Liver (tissue), 8 donors: ENCODE measurements at regions not wholly inside any gene's neighbourhood (a gene's known extent, or its start where the extent isn't known, plus 50 kb on each side); places are given as distances from the start of the nearest gene placed in this dataset.
A peak's percentile ranks its signal among the peaks of the same experiment; 100 is the strongest.

ENCODE experiments used
- DNase-seq: peaks from one replicate; pipeline ENCODE4 v3.0.0-alpha.2; 2017; ENCODE audit warnings: low spot score
- H3K27ac ChIP-seq, 2 donors: one replicate each; pipeline ENCODE4 v1.7.0; 2013; ENCODE audit warnings: inconsistent platforms in 2 of 2, low read length in 2 of 2, control low read depth in 1 of 2, low read depth in 1 of 2, mild to moderate bottlenecking in 1 of 2
- H3K27me3 ChIP-seq, 4 donors: one replicate each; pipeline versions ENCODE4 v1.6.1 to v1.7.0; 2013; ENCODE audit warnings: low read length in 3 of 4, inconsistent platforms in 1 of 4, mild to moderate bottlenecking in 1 of 4, moderate library complexity in 1 of 4; ENCODE audit not compliant: control insufficient read depth in 4 of 4, insufficient read depth in 4 of 4
- H3K36me3 ChIP-seq, 4 donors: one replicate each; pipeline versions ENCODE4 v1.6.1 to v1.7.0; 2013; ENCODE audit warnings: low read length in 3 of 4, mild to moderate bottlenecking in 3 of 4, low read depth in 1 of 4, moderate library complexity in 1 of 4; ENCODE audit not compliant: control insufficient read depth in 4 of 4, insufficient read depth in 3 of 4
- H3K4me1 ChIP-seq, 4 donors: one replicate each; pipeline versions ENCODE4 v1.6.1 to v1.7.0; 2013; ENCODE audit warnings: low read length in 3 of 4, mild to moderate bottlenecking in 3 of 4, moderate library complexity in 1 of 4; ENCODE audit not compliant: control insufficient read depth in 4 of 4, insufficient read depth in 4 of 4
- H3K4me3 ChIP-seq, 3 donors: one replicate each; pipeline versions ENCODE4 v1.6.1 to v1.7.0; 2013; ENCODE audit warnings: low read length in 3 of 3, control low read depth in 1 of 3, low read depth in 1 of 3, mild to moderate bottlenecking in 1 of 3
- H3K9ac ChIP-seq, 2 donors: one replicate each; pipeline ENCODE4 v1.7.0; 2013; ENCODE audit warnings: low read length in 2 of 2, mild to moderate bottlenecking in 2 of 2, moderate library complexity in 2 of 2, control low read depth in 1 of 2, low read depth in 1 of 2
- H3K9me3 ChIP-seq, 4 donors: one replicate each; pipeline versions ENCODE4 v1.6.1 to v1.7.0; 2013; ENCODE audit warnings: low read length in 3 of 4; ENCODE audit not compliant: control insufficient read depth in 4 of 4
- EGR1 ChIP-seq, 2 donors: IDR thresholded peaks; 2 replicates each; pipeline ENCODE4 v1.6.1; 2016 to 2018; ENCODE audit warnings: antibody characterized with exemption in 2 of 2, low read depth in 2 of 2
- FOXA1 ChIP-seq: IDR thresholded peaks from 2 replicates; pipeline ENCODE4 v1.6.1; 2016; ENCODE audit warnings: antibody characterized with exemption
- FOXA2 ChIP-seq: IDR thresholded peaks from 2 replicates; pipeline ENCODE4 v1.6.1; 2016; ENCODE audit warnings: antibody characterized with exemption
- GABPA ChIP-seq, 2 donors: IDR thresholded peaks in 1 of 2; conservative IDR thresholded peaks in 1 of 2; 2 replicates each; pipeline ENCODE4 v1.6.1; 2016; ENCODE audit warnings: antibody characterized with exemption in 2 of 2, mild to moderate bottlenecking in 1 of 2, moderate library complexity in 1 of 2
- HNF4A ChIP-seq, 2 donors: conservative IDR thresholded peaks; 2 replicates each; pipeline ENCODE4 v1.6.1; 2016; ENCODE audit warnings: antibody characterized with exemption in 2 of 2, mild to moderate bottlenecking in 2 of 2
- HNF4G ChIP-seq: IDR thresholded peaks from 2 replicates; pipeline ENCODE4 v1.6.1; 2016; ENCODE audit warnings: antibody characterized with exemption
- JUND ChIP-seq, 2 donors: IDR thresholded peaks; 2 replicates each; pipeline ENCODE4 v1.6.1; 2016; ENCODE audit warnings: antibody characterized with exemption in 2 of 2
- NR2F2 ChIP-seq: IDR thresholded peaks from 2 replicates; pipeline ENCODE4 v1.6.1; 2016; ENCODE audit warnings: antibody characterized with exemption
- RAD21 ChIP-seq, 2 donors: IDR thresholded peaks; 2 replicates each; pipeline ENCODE4 v1.6.1; 2016; ENCODE audit warnings: antibody characterized with exemption in 2 of 2, mild to moderate bottlenecking in 2 of 2
- RXRA ChIP-seq, 2 donors: IDR thresholded peaks; 2 replicates each; pipeline ENCODE4 v1.6.1; 2017 to 2018; ENCODE audit warnings: antibody characterized with exemption in 2 of 2, mild to moderate bottlenecking in 1 of 2
- SP1 ChIP-seq: IDR thresholded peaks from 2 replicates; pipeline ENCODE4 v1.6.1; 2018; ENCODE audit warnings: antibody characterized with exemption, mild to moderate bottlenecking
- TAF1 ChIP-seq: conservative IDR thresholded peaks from 2 replicates; pipeline ENCODE4 v1.6.1; 2016; ENCODE audit warnings: antibody characterized with exemption, mild to moderate bottlenecking
- YY1 ChIP-seq: IDR thresholded peaks from 2 replicates; pipeline ENCODE4 v1.6.1; 2016; ENCODE audit warnings: antibody characterized with exemption, mild to moderate bottlenecking
- WGBS: extraction: QIAGEN DNeasy Blood & Tissue Kit; methylation state at CpG from one replicate; pipeline ENCODE4 v1.1.7; 2013; 5-methylcytosine and 5-hydroxymethylcytosine counted together
- TF ChIP-seq, protein P1 (sequence below): IDR thresholded peaks from 2 replicates; pipeline ENCODE4 v1.6.1; 2016; ENCODE audit warnings: antibody characterized with exemption
- TF ChIP-seq, protein P2 (sequence below): IDR thresholded peaks from 2 replicates; pipeline ENCODE4 v1.6.1; 2016; ENCODE audit warnings: antibody characterized with exemption
- TF ChIP-seq, protein P3 (sequence below): IDR thresholded peaks from 2 replicates; pipeline ENCODE4 v1.6.1; 2016; ENCODE audit warnings: antibody characterized with exemption
- TF ChIP-seq, protein P4 (sequence below): IDR thresholded peaks from 2 replicates; pipeline ENCODE4 v1.6.1; 2016; ENCODE audit warnings: antibody characterized with exemption, mild to moderate bottlenecking
- TF ChIP-seq, protein P5 (sequence below): fragments of 150-350 bp; IDR thresholded peaks from 2 replicates; pipeline ENCODE4 v1.5.1; 2017; ENCODE audit warnings: improper control_type of control experiment, low read depth, low read length; ENCODE audit not compliant: missing input control
- donor health status: healthy.
- donor health status: healthy.
- donor health status: healthy.
- donor health status: healthy.
- donor health status: healthy.

DNA sequence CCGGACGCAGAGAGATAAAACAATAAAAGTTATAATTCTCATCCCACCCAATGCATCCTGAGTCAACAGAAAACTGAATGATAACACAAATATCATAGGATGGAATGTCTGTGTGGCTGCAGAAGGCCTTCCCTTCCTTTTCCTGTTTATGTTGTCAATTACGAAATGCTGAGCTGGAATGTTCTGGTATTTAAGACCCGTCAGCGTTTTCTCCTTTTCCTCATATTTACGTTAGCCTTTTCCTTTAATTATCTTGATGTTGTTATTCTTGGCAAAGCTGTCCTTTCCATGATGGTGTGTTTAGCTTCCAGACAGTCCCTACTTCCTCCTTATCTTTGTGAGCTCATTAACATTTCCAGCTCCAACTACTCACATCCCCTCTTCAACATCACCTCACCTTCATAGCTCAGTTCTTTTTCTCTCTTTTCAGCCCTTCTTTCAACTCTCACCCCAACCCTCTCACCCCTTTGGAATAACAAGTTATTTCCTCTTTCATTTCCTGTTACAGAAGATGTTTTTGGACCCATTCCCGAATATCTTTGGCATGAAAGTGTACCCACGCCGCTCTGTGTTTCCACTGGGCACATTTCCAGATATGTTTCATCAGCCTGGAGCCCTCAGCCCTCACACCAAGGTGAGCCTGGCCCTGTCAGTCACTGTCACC is 221.6 kb downstream of the NR2F1-AS1 start:
- no peak for DNase-seq
- H3K27ac ChIP-seq: peak overlapping the region; percentile 15 to 66
- H3K4me3 ChIP-seq: no peak overlapping the region
- H3K4me1 ChIP-seq: no peaks in the 10 kb centered on the region
- no peaks in the 10 kb centered on the region for H3K36me3 ChIP-seq
- H3K27me3 ChIP-seq: peaks cover 0 to 4% (median 1%) of the 10 kb centered on the region in 4 donors
- no peak for TF ChIP-seq JUND (IDR thresholded peaks at IDR 0.05)
- TF ChIP-seq RXRA (IDR thresholded peaks at IDR 0.05): peak; percentile 23 to 38
- TF ChIP-seq HNF4A (conservative IDR thresholded peaks at IDR 0.05): no peak
- peak; percentile 58 for TF ChIP-seq SP1
- TF ChIP-seq, protein P1, sequence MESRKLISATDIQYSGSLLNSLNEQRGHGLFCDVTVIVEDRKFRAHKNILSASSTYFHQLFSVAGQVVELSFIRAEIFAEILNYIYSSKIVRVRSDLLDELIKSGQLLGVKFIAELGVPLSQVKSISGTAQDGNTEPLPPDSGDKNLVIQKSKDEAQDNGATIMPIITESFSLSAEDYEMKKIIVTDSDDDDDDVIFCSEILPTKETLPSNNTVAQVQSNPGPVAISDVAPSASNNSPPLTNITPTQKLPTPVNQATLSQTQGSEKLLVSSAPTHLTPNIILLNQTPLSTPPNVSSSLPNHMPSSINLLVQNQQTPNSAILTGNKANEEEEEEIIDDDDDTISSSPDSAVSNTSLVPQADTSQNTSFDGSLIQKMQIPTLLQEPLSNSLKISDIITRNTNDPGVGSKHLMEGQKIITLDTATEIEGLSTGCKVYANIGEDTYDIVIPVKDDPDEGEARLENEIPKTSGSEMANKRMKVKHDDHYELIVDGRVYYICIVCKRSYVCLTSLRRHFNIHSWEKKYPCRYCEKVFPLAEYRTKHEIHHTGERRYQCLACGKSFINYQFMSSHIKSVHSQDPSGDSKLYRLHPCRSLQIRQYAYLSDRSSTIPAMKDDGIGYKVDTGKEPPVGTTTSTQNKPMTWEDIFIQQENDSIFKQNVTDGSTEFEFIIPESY: no peak
- TF ChIP-seq HNF4G: no peak
- TF ChIP-seq, protein P2, sequence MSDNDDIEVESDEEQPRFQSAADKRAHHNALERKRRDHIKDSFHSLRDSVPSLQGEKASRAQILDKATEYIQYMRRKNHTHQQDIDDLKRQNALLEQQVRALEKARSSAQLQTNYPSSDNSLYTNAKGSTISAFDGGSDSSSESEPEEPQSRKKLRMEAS: peak; percentile 18
- no peak for TF ChIP-seq EGR1 (IDR thresholded peaks at IDR 0.05; ENCODE audit: low read depth in 2 of 2)
- no peak for TF ChIP-seq TAF1
- TF ChIP-seq, protein P3, sequence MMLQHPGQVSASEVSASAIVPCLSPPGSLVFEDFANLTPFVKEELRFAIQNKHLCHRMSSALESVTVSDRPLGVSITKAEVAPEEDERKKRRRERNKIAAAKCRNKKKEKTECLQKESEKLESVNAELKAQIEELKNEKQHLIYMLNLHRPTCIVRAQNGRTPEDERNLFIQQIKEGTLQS: no peak
- TF ChIP-seq, protein P4, sequence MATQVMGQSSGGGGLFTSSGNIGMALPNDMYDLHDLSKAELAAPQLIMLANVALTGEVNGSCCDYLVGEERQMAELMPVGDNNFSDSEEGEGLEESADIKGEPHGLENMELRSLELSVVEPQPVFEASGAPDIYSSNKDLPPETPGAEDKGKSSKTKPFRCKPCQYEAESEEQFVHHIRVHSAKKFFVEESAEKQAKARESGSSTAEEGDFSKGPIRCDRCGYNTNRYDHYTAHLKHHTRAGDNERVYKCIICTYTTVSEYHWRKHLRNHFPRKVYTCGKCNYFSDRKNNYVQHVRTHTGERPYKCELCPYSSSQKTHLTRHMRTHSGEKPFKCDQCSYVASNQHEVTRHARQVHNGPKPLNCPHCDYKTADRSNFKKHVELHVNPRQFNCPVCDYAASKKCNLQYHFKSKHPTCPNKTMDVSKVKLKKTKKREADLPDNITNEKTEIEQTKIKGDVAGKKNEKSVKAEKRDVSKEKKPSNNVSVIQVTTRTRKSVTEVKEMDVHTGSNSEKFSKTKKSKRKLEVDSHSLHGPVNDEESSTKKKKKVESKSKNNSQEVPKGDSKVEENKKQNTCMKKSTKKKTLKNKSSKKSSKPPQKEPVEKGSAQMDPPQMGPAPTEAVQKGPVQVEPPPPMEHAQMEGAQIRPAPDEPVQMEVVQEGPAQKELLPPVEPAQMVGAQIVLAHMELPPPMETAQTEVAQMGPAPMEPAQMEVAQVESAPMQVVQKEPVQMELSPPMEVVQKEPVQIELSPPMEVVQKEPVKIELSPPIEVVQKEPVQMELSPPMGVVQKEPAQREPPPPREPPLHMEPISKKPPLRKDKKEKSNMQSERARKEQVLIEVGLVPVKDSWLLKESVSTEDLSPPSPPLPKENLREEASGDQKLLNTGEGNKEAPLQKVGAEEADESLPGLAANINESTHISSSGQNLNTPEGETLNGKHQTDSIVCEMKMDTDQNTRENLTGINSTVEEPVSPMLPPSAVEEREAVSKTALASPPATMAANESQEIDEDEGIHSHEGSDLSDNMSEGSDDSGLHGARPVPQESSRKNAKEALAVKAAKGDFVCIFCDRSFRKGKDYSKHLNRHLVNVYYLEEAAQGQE: peak; percentile 4
- TF ChIP-seq, protein P5, sequence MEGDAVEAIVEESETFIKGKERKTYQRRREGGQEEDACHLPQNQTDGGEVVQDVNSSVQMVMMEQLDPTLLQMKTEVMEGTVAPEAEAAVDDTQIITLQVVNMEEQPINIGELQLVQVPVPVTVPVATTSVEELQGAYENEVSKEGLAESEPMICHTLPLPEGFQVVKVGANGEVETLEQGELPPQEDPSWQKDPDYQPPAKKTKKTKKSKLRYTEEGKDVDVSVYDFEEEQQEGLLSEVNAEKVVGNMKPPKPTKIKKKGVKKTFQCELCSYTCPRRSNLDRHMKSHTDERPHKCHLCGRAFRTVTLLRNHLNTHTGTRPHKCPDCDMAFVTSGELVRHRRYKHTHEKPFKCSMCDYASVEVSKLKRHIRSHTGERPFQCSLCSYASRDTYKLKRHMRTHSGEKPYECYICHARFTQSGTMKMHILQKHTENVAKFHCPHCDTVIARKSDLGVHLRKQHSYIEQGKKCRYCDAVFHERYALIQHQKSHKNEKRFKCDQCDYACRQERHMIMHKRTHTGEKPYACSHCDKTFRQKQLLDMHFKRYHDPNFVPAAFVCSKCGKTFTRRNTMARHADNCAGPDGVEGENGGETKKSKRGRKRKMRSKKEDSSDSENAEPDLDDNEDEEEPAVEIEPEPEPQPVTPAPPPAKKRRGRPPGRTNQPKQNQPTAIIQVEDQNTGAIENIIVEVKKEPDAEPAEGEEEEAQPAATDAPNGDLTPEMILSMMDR: no peak
- TF ChIP-seq NR2F2: peak; percentile 88
- TF ChIP-seq YY1: no peak
- peak; percentile 42 to 43 for TF ChIP-seq RAD21 (IDR thresholded peaks at IDR 0.05)
- no peak for TF ChIP-seq FOXA2
- no peak for TF ChIP-seq FOXA1
- TF ChIP-seq GABPA (IDR thresholded peaks at IDR 0.05 in 1 of 2, conservative IDR thresholded peaks at IDR 0.05 in 1 of 2): no peak
- WGBS: 46% methylated on average over 9 of the region's 9 CpGs
- H3K9ac ChIP-seq: no peak overlapping the region
- H3K9me3 ChIP-seq: no peaks in the 10 kb centered on the region
